ENCODE measurements at regions not wholly inside any gene's neighbourhood (a gene's known extent, or its start where the extent isn't known, plus 50 kb on each side); places are given as distances from the start of the nearest gene placed in this dataset.

DNA sequence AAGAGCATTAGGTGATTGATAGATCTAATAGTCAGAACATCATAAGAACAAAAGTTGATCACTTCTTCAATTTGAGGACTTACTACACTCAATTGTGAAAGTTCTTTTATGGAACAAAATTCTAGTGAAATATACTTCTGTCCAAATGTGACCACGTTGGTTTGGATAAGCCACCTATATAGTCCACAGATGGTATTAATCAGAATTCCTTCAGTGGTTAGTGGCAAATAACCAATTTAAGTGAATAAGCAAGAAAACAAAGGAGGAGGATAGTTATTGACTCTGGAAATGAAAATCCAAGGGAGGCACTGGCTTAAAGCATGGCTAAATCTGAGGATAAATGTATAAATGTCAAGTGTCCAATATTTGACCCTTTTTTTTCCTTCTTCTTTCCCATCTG lies 268.5 kb upstream of the MARCKS start:
- DNase-seq: no peak
- Histone ChIP-seq H3K27ac (no peak overlapping the region), H3K4me3 (no peak overlapping the region), H3K4me1 (no peaks in the 10 kb centered on the region), H3K9me3 (no peaks in the 10 kb centered on the region), H3K36me3 (no peaks in the 10 kb centered on the region), H3K27me3 (no peaks in the 10 kb centered on the region)
- intact Hi-C loops (cut with DNase I; ENCODE audit: low total_unique reads): no loop called here
- TF ChIP-seq CTCF (IDR thresholded peaks at IDR 0.05): no peak
- no peak for TF ChIP-seq POLR2A (IDR thresholded peaks at IDR 0.05)

DNA sequence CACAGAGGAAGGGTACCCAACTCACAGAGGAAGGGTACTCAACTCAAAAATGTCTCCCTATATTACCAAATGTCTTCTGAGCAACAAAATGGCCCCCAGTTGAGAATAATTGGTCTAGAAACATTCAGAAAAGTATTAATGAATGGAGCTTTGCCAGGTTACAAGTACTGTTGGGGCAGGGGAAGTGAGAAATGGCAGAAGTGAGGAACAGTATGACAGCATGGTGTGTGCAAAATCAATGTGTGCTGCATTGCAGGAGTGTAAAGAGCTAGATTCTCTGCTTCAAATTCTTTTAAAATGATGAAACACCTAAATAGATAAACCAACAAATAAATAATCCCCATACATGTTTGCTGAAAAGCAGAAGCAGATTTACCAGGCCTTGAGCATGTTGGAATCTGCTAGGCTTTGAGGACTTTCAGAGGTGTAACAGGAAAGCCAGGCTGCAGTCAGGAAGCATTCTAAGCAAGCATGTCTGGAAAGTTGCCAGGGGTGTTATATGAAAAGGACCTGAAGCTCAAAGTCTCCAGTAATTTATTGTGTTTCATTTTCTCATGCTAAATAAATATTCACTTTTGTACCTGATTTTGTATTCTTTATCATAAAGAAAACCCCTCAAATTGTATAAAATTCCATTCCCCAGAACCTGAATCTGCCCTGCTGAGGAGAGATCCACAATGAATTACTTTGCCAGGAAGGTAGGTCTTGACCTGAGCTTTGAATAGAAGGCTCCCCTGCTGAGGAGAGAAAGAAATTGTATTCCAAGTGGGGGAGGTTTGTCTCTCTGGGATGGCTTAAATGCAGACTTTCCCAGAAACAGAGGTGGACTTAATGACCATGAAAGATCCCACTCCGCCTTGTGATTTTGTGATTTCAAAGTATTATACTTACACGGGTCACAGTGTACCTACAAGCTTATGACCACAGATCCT lies 265.0 kb upstream of the MARCKS start:
- TF ChIP-seq POLR2A (IDR thresholded peaks at IDR 0.05): no peak
- Histone ChIP-seq H3K27ac (peak overlapping the region in 1 of 2 donors; percentile 23), H3K36me3 (no peaks in the 10 kb centered on the region), H3K27me3 (no peaks in the 10 kb centered on the region), H3K4me3 (no peak overlapping the region), H3K4me1 (peaks cover 0 to 7% of the 10 kb centered on the region in 2 donors), H3K9me3 (no peaks in the 10 kb centered on the region)
- intact Hi-C loops (cut with DNase I; ENCODE audit: low total_unique reads): no loop called here
- peak in 1 of 2 donors; percentile 26 for DNase-seq

DNA sequence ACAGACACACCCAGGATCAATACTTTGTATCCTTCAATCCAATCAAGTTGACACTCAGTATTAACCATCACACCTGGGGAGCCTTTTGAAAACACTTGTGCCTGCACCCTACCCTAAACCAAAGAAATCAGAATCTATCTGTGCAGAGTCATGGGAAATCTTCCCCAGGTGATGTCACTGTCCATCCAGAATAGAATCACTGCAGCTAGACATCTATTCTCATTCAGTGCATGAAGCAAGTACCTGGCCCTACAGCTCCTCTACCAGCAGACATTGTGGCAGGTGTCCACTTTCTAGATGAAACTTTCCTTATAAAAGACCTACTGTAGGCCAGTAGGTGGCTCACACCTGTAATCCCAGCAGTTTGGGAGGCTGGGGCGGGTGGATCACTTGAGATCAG lies 262.4 kb upstream of the MARCKS start:
- H3K9me3 ChIP-seq: no peaks in the 10 kb centered on the region
- no peaks in the 10 kb centered on the region for H3K36me3 ChIP-seq
- no peak for DNase-seq
- intact Hi-C loops (cut with DNase I; ENCODE audit: low total_unique reads): no loop called here
- H3K4me3 ChIP-seq: no peak overlapping the region
- H3K27me3 ChIP-seq: no peaks in the 10 kb centered on the region
- H3K4me1 ChIP-seq: peaks cover 0 to 8% of the 10 kb centered on the region in 2 donors
- TF ChIP-seq POLR2A (IDR thresholded peaks at IDR 0.05) (no peak), CTCF (IDR thresholded peaks at IDR 0.05) (no peak)
- H3K27ac ChIP-seq: no peak overlapping the region

DNA sequence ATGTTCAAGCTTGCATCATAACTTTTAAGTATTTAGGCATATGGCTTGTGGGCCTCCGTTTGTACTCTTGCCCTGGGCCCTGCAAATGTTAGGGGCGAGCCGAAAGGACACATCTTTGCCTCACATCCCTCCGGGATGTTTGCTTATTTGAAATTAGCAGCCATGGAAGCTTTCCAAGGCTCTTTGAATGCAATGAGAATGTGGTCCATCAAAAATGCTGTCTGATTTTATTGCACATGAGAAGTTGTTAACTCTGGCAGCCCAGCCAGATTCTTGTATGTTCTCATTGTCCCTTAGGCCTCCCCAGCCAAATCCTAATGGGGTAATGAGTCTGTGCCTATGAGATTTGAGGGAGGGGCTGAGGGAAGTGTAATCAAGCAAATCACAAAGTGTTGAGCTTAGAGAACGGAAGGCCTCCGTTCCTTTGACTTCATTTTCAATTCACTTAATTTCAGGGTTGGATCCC lies 261.2 kb upstream of the MARCKS start:
- peak overlapping the region; percentile 73 to 78 for H3K27ac ChIP-seq
- TF ChIP-seq CTCF (IDR thresholded peaks at IDR 0.05) (no peak), POLR2A (IDR thresholded peaks at IDR 0.05) (no peak)
- H3K9me3 ChIP-seq: no peaks in the 10 kb centered on the region
- no peak overlapping the region for H3K4me3 ChIP-seq
- peak; percentile 41 to 57 for DNase-seq
- H3K27me3 ChIP-seq: no peaks in the 10 kb centered on the region
- intact Hi-C loops (cut with DNase I; ENCODE audit: low total_unique reads): no loop called here
- H3K4me1 ChIP-seq: peaks cover 0 to 8% of the 10 kb centered on the region in 2 donors
- no peaks in the 10 kb centered on the region for H3K36me3 ChIP-seq

DNA sequence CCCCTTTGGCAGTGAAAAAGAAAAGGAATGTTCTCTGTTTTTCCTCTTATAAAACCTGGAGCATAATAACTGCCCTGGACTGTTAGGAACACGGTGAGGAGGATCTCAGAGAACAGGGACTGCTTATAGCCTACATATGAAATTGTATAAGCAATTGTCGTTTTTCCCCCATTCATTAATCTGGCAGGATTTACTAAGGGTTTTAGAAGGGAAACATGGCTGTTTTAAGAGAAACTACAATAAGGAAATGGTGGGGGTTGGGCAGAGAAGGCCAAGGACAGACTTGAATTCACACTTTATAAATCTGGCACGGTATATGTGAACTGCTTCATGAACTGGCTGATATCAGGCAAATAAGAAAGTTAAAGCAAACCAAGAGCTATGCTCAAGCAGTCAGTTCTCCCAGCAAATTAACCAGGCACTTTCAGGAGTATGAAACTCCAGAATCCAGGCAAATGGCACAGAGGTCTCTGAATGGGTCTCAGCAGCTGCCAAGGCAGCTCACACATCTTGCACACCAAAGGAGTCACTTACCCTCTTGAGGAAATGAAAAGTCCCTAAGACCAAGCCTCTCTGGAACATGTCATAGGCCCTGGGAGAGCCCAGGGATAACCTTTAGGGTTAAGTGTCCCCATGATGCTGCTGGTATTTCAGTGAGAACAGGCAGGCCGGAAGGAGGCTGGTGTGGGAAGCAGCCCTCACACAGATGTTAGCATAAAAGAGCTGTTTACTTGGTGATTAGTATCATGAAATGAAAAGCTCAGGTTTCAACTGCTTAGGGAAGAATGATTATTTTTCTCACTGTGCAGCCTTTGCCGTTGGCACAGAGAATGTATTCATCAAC lies 260.5 kb upstream of the MARCKS start:
- H3K36me3 ChIP-seq: no peaks in the 10 kb centered on the region
- H3K4me3 ChIP-seq: no peak overlapping the region
- H3K9me3 ChIP-seq: no peaks in the 10 kb centered on the region
- H3K27ac ChIP-seq: peak overlapping the region; percentile 73 to 78
- H3K27me3 ChIP-seq: no peaks in the 10 kb centered on the region
- peaks cover 0 to 8% of the 10 kb centered on the region in 2 donors for H3K4me1 ChIP-seq
- peak; percentile 13 to 16 for DNase-seq
- intact Hi-C loops (cut with DNase I; ENCODE audit: low total_unique reads): no loop called here
- no peak for TF ChIP-seq POLR2A (IDR thresholded peaks at IDR 0.05)
- no peak for TF ChIP-seq CTCF (IDR thresholded peaks at IDR 0.05)
